ENCODE measurements at regions not wholly inside any gene's neighbourhood (a gene's known extent, or its start where the extent isn't known, plus 50 kb on each side); places are given as distances from the start of the nearest gene placed in this dataset.

- Histone ChIP-seq H3K9ac (ENCODE audit: extremely low read depth, insufficient read length, low read length) (no peak overlapping the region), H3K4me1 (ENCODE audit: insufficient read depth, low read length) (no peaks in the 10 kb centered on the region; the same call in 1 of the 2 replicates), H2AK5ac (ENCODE audit: insufficient read length, low read length) (no peak overlapping the region)
Measured at GRCh38 chr11:96961931-96962330, 572.1 kb downstream of the JRKL start.

More at GRCh38 chr11:96961931-96962330, 572.1 kb downstream of the JRKL start:
- Mint-ChIP-seq H3K9me3 (no peaks in the 10 kb centered on the region), H3K27me3 (ENCODE audit: low read depth) (no peaks in the 10 kb centered on the region), H3K4me1 (no peaks in the 10 kb centered on the region), H3K4me3 (no peak overlapping the region), H3K27ac (no peak overlapping the region), H3K36me3 (ENCODE audit: insufficient read depth in 1 of 3, low read depth in 3 of 3) (no peaks in the 10 kb centered on the region)
- H4K5ac ChIP-seq (ENCODE audit: insufficient read length, low read depth, low read length): no peak overlapping the region
- no peak overlapping the region for H2BK12ac ChIP-seq (ENCODE audit: insufficient read length, low read depth, low read length)
- H3K14ac ChIP-seq (ENCODE audit: insufficient read depth, low read length): no peak overlapping the region
- DNase-seq: no peak
- no peak overlapping the region for H3K56ac ChIP-seq (ENCODE audit: insufficient read length, low read depth, low read length)
- no peaks in the 10 kb centered on the region for H3K79me1 ChIP-seq (ENCODE audit: insufficient read depth, low read depth, low read length, poor library complexity, severe bottlenecking)
- H2BK15ac ChIP-seq (ENCODE audit: low read depth, low read length): no peak overlapping the region
- H2AFZ ChIP-seq (ENCODE audit: low read length): no peak overlapping the region
- no peak overlapping the region for H3K4me2 ChIP-seq (ENCODE audit: insufficient read depth, insufficient read length, low read length)
- no peaks in the 10 kb centered on the region for H3K9me3 ChIP-seq (ENCODE audit: control insufficient read depth, low read depth, low read length)
- H3T11ph ChIP-seq (ENCODE audit: low read length): no peak overlapping the region
- TF ChIP-seq, protein P1, sequence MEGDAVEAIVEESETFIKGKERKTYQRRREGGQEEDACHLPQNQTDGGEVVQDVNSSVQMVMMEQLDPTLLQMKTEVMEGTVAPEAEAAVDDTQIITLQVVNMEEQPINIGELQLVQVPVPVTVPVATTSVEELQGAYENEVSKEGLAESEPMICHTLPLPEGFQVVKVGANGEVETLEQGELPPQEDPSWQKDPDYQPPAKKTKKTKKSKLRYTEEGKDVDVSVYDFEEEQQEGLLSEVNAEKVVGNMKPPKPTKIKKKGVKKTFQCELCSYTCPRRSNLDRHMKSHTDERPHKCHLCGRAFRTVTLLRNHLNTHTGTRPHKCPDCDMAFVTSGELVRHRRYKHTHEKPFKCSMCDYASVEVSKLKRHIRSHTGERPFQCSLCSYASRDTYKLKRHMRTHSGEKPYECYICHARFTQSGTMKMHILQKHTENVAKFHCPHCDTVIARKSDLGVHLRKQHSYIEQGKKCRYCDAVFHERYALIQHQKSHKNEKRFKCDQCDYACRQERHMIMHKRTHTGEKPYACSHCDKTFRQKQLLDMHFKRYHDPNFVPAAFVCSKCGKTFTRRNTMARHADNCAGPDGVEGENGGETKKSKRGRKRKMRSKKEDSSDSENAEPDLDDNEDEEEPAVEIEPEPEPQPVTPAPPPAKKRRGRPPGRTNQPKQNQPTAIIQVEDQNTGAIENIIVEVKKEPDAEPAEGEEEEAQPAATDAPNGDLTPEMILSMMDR (conservative IDR thresholded peaks at IDR 0.05): no peak
- H3K23me2 ChIP-seq (ENCODE audit: insufficient read length, low read depth, low read length, poor library complexity, severe bottlenecking): no peaks in the 10 kb centered on the region
- H2BK120ac ChIP-seq (ENCODE audit: low read depth, low read length, poor library complexity, severe bottlenecking): no peak overlapping the region
- H4K91ac ChIP-seq (ENCODE audit: insufficient read length, low read depth, low read length): no peak overlapping the region
- no peak overlapping the region for H4K8ac ChIP-seq (replicated peaks; ENCODE audit: insufficient read length, low read depth, low read length)
- WGBS (ENCODE audit: extremely low coverage, insufficient read length, low lambda C conversion rate): no CpG with 5 or more reads among the region's 4 CpGs
- no peak overlapping the region for H2BK20ac ChIP-seq (ENCODE audit: low read depth, low read length, poor library complexity, severe bottlenecking)
- H3K27ac ChIP-seq (ENCODE audit: insufficient read length, low read depth, low read length): no peak overlapping the region
- no peak overlapping the region for H2BK5ac ChIP-seq (ENCODE audit: insufficient read length, low read length)
- no peak overlapping the region for H3K4ac ChIP-seq (ENCODE audit: low read depth, low read length)
- H3K27me3 ChIP-seq (ENCODE audit: insufficient read depth, low read length): no peaks in the 10 kb centered on the region
- no peaks in the 10 kb centered on the region for H4K20me1 ChIP-seq (ENCODE audit: control insufficient read depth, insufficient read depth, insufficient read length)
- H3K79me2 ChIP-seq (ENCODE audit: insufficient read depth, low read length): no peaks in the 10 kb centered on the region
- no peak overlapping the region for H3K18ac ChIP-seq (ENCODE audit: insufficient read length, low read depth, low read length)
- H3K23ac ChIP-seq (ENCODE audit: insufficient read length, low read depth, low read length): no peak overlapping the region
